LNCaP clone FGC (cell line): ENCODE measurements at regions not wholly inside any gene's neighbourhood (a gene's known extent, or its start where the extent isn't known, plus 50 kb on each side); places are given as distances from the start of the nearest gene placed in this dataset.
"Not testable (repeated sequence)": the region's sequence is repeated elsewhere in the genome, so short reads cannot be mapped to it uniquely, and the experiment has no call there.

Source experiments
- DNase-seq: peaks from one replicate; pipeline ENCODE4 v3.0.0-alpha.2; 2011; ENCODE audit warnings: low read depth
- H3K4me3 ChIP-seq: 2 replicates; pipeline ENCODE4 v1.5.1; 2011; ENCODE audit warnings: mild to moderate bottlenecking, low read depth, low read length, control low read depth
- TF ChIP-seq, protein P1 (sequence below): IDR thresholded peaks from 2 replicates; pipeline ENCODE4 v1.5.1; 2012; ENCODE audit warnings: mild to moderate bottlenecking; ENCODE audit not compliant: control insufficient read depth, insufficient read depth; ENCODE audit errors: extremely low read depth

DNA sequence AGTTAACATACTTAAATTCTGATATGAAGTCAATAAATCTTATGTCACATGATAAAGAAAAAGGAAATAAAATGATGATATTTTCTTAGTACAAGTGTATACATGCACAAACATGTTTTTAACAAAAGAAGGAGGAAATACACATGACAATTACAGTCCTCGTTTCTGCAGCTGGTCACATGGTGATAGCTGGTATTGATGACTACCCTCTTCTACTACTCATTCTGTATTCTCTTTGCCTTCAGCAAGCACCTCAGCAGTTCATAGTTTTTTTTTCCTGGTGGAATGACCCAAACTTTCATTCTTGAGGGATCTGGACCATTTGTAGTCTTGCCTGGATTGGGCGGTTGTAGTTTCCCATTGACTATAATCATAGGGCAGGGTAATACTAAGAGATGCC, 64.4 kb upstream of the CFAP126 start:
- DNase-seq = no peak
- H3K4me3 ChIP-seq = no peak overlapping the region
- TF ChIP-seq, protein P1, sequence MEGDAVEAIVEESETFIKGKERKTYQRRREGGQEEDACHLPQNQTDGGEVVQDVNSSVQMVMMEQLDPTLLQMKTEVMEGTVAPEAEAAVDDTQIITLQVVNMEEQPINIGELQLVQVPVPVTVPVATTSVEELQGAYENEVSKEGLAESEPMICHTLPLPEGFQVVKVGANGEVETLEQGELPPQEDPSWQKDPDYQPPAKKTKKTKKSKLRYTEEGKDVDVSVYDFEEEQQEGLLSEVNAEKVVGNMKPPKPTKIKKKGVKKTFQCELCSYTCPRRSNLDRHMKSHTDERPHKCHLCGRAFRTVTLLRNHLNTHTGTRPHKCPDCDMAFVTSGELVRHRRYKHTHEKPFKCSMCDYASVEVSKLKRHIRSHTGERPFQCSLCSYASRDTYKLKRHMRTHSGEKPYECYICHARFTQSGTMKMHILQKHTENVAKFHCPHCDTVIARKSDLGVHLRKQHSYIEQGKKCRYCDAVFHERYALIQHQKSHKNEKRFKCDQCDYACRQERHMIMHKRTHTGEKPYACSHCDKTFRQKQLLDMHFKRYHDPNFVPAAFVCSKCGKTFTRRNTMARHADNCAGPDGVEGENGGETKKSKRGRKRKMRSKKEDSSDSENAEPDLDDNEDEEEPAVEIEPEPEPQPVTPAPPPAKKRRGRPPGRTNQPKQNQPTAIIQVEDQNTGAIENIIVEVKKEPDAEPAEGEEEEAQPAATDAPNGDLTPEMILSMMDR = no peak

DNA sequence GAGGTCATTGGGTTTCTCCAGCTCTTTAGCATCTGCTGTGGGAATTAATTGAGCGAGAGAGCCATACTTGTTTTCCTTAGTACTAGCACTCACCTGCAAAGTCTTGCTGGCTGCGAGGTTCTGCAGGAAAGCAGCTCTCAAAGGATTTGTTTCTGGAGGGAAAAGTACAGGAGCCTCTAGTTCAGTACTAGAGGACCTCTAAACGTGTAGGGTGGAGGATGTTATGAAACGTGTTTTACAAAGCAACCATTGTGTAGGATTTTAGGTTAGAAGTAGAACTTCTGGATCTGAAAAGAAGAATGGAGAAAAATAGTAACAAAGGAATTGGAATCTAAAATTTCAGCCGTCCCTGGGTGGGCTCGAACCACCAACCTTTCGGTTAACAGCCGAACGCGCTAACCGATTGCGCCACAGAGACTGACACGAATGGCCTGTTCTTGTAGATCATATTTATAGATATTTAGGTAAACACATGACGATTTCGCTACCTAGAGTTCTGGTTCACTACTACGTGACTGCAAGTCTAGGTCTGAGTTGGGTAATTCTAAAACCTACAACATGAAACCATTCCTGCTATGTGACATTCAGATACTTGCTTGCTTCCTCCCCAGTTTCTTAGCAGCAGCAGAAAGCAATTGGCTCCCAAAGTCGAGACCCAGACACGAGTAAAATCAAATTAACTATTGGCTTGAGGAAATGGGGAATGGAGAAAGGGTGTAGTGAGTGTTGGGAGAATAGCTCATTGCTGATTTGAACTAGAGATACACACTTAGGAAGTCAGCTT, 60.2 kb upstream of the CFAP126 start:
- DNase-seq = no peak
- TF ChIP-seq, protein P1 = no peak
- H3K4me3 ChIP-seq = peak overlapping the region; percentile 46

GRCh38 chr1:161422914-161423313, 55.2 kb upstream of the CFAP126 start:
- not testable (repeated sequence) for DNase-seq, H3K4me3 ChIP-seq

GRCh38 chr1:161421456-161421855, 53.8 kb upstream of the CFAP126 start:
- DNase-seq = no peak
- H3K4me3 ChIP-seq = peak overlapping the region; percentile 49
- TF ChIP-seq, protein P1 = no peak

DNA sequence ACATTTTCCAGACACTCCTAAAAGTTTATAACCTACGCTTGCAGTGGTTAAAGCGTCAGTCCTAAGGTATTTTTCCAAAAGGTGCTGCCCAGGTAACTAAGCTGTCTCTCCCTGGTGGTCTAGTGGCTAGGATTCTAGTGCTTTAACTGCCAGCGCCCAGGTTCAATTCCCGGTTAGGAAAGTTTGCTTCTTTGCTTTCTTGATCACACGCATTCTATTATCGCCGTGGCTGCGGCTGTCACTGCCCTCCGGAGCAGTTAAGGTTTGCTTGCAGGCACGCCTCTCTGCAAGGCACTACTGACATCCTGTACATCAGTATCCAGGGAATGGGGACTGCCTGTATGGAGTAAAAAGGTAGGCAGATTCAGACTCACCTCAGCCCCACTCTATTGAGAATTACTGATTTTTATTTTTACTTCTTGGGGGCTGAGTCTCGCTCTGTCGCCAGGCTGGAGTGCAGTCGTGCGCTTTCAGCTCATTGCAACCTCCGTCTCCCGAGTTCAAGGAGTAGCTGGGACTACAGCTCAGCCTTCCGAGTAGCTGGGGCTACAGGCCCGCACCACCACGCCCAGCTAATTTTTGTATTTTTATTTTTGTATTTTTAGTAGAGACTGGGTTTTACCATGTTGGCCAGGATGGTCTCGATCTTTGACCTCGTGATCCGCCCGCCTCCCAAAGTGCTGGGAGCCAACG, 53.2 kb upstream of the CFAP126 start:
- no peak overlapping the region for H3K4me3 ChIP-seq
- no peak for DNase-seq
- TF ChIP-seq, protein P1 = no peak

DNA sequence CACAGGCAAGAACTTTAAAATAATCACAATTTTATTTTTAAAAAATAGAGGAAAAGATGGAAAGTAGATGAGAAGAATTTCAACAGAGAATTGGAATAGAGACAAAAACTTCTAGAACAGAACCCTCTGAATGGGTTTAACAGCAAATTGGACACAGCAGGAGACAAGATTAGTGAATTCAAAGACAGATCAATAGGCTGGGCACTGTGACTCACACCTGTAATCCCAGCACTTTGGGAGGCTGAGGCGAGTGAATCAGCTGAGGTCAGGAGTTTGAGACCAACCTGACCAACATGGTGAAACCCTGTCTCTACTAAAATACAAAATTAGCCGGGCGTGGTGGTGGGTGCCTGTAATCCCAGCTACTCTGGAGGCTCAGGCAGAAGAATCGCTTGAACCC, 49.9 kb upstream of the CFAP126 start:
- not testable (repeated sequence) for H3K4me3 ChIP-seq

More for the DNA sequence above, 49.9 kb upstream of the CFAP126 start:
- not testable (repeated sequence) for DNase-seq
